NCI-H2196 treated with DMSO at 0.1 percent for 48 hours (cell line): ENCODE measurements at regions not wholly inside any gene's neighbourhood (a gene's known extent, or its start where the extent isn't known, plus 50 kb on each side); places are given as distances from the start of the nearest gene placed in this dataset.

Source experiments
- DNase-seq: peaks from one replicate; lab custom pipeline; 2025; ENCODE audit not compliant: unreplicated experiment; lab: John Stamatoyannopoulos, UW

GRCh38 chr2:2687745-2688144, 356.7 kb upstream of the MYT1L start:
- DNase-seq, result no peak

- DNase-seq, result no peak
These were observed 355.1 kb upstream of the MYT1L start for GRCh38 chr2:2686222-2686621.

GRCh38 chr2:2683606-2684224, 352.6 kb upstream of the MYT1L start:
- no peak for DNase-seq

DNA sequence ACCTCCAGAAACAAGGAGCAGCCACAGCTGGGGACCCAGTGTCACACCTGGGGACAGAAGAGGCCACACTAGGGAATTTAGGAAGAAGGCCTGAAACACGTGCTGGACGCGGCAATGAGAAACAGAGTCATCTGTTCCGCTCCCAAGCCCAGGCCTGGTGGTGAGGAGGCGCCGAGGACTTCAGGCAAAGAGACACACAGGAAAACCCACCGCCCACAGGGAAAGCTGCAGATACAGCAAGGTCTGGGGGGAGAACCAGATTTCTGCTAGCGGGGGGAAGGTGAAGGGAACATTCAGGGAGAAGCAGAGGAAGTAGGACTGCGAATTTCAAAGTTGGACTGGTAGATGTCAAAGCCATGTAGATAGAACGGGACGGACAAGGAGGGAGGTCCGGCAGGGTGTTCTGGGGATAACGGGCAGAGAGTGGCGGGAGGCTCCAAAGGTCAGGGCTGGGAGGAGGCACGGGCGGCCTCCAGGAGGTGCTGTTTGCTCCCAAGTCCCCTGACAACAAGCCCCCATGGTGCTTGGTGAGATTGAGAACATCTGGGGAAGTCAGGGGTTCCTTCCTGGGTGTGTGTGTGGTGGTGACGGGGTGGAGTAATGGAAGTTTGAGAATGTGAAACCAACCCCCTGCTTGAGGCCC, 351.7 kb upstream of the MYT1L start:
- no peak for DNase-seq

DNA sequence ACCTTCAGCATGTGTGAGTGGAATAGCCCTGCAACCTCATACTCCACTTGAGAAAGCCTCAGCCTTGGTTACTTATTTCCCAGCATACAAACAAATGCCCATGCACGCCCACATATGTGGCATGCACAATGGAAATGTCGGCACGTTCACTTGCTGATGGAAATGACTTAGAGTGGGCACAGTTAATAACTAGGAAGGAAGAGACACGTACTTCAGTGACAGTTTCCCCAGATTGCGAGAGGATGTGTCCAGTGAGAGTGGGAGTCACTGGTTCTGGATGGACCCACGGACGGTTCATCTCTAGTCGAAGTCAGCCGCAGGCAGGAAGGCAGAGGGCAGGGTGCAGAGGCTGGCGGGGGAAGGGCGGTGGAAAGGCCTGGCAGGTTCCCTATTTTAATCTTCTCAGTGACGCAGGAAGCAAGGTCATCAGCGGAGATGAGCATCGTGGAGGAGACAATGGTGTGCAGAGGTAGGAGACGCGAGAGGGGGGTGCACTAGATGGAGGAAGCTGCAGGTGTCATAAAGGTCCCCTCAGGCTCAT, 350.7 kb upstream of the MYT1L start:
- no peak for DNase-seq

DNA sequence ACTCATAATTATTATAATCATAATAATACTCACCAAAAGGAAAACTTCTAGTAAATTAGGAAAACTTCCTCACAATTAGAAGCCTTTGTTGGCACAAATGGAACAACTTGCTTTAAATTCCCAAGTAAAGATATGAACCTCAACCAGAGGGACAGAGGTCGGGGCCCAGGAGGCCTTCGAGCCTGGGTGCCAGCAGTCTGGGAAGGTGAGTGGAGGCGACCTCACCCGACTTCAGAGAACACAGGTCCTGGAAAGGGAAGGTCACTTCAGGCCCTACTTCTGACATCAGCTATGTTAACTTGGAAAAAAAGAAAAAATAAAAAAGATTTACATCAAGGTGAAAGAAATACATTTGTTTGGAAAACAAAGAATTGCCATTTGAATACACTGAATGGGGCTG, 350.0 kb upstream of the MYT1L start:
- DNase-seq, result no peak

GRCh38 chr2:2674831-2675230, 343.8 kb upstream of the MYT1L start:
- DNase-seq, result no peak

GRCh38 chr2:2673406-2673805, 342.3 kb upstream of the MYT1L start:
- DNase-seq, result no peak

DNA sequence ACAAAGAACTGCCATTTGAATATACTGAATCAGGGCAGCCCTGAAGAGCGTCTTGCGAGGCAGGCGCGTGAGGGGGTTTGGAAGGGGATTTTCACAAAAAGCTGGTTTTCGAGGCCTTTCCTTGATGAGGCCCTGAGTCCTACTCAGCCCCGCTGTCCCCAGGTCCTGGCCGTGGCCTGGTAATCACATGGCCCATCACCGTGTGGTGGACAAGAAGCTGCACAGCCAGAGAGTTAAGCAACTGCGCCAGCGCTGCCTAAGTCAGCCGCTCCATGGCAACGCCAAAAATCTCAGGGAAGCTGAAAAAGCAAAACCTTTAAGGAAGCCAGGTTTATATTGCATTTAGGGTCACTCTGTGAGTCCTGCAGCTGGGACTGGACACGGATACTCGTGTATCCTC, 341.2 kb upstream of the MYT1L start:
- no peak for DNase-seq

DNA sequence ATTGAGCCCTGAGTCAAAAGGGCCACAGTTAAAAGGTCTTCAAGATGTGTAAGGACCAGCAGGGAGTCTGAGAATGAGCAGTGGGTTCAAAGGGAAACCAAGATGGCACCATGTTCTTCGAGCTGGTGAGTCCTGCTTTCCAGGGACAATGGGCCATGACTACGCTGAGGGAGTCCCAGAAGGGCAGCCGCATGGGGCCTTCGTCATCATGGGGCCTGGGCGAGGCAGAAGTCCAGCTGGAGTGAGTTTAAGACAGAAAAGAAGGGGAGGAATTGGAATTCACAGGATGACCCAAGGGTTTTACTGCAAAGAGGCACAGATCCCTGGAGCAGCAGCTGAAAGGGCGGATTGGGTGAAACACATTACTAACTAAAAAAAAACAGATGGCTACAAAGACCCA, 340.8 kb upstream of the MYT1L start:
- no peak for DNase-seq

GRCh38 chr2:2669316-2669715, 338.2 kb upstream of the MYT1L start:
- no peak for DNase-seq

DNA sequence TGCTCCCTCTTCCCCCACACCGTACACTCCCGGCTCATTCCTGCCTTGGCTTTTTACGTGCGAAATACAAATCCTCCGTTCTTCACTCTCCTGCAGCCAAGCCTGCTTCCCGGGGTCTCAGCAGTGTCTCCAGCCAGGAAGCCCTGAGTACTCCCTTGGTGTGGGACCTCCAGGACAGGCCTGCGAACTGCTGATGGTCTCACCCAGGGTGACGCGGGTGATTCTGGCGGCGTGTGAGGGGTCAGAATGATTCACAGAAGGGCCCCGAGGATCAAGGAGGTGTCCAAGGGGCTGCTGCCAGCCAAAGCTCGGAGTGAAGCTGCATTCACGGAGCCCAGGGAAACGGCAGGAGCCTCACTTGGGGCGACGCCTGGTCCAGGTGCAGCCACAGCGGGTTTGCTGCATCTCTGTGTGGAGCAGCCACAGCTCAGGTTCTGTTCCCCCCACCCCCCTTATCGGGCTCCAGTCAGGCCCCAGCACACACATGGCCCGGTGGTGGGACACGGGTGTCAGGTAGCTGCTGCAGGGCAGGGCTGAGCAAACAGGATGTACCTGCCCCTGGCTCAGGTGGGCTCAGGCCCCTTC, 337.7 kb upstream of the MYT1L start:
- no peak for DNase-seq

GRCh38 chr2:2667690-2668089, 336.6 kb upstream of the MYT1L start:
- no peak for DNase-seq

GRCh38 chr2:2665834-2666133, 334.7 kb upstream of the MYT1L start:
- no peak for DNase-seq

GRCh38 chr2:2664989-2665833, 334.1 kb upstream of the MYT1L start:
- no peak for DNase-seq

- no peak for DNase-seq
These were observed 332.4 kb upstream of the MYT1L start for GRCh38 chr2:2663401-2664036.

- peak; percentile 65 for DNase-seq
These were observed 331.8 kb upstream of the MYT1L start for GRCh38 chr2:2662847-2663356.

- DNase-seq, result peak; percentile 85
These were observed 331.2 kb upstream of the MYT1L start for GRCh38 chr2:2662037-2662846.

DNA sequence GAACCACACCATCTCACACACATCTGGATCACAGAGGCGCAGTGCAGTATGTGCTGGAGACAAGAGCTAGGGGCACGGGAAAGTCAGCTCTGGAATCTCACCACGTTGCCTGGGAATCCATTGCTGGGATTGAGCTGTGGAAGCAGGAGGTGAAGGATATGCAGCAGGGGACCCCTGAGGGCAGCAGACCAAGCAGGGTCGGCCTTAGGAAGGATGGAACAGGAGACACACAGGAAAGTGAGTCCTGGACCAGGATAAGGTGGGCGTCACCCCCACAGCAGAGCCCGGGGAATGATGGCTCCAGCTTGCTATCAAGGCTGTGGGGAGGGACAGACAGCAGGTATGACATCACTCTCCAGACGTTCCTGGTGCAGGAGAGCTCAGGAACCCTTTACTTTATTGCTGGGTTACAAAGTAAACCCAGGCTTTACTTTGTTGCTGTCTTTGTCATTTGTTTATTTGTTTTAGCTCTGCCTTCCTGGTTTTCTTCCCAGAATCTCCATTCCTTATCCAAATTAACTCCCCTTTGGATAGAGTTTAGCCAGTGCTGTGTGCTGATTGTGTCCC, 329.8 kb upstream of the MYT1L start:
- DNase-seq, result peak; percentile 19
